ENCODE measurements at regions not wholly inside any gene's neighbourhood (a gene's known extent, or its start where the extent isn't known, plus 50 kb on each side); places are given as distances from the start of the nearest gene placed in this dataset.

- Mint-ChIP-seq H3K4me3 (no peak overlapping the region), H3K4me1 (ENCODE audit: low read depth) (peaks cover 6% of the 10 kb centered on the region), H3K27me3 (peaks cover 24% of the 10 kb centered on the region), H3K9me3 (no peaks in the 10 kb centered on the region), H3K36me3 (ENCODE audit: low read depth) (no peaks in the 10 kb centered on the region), H3K27ac (no peak overlapping the region)
- intact Hi-C loops (cut with micrococcal nuclease) = no loop called here
These were observed 90.3 kb downstream of the BARX1 start for GRCh38 chr9:93864840-93865239.

- intact Hi-C loops (cut with micrococcal nuclease) = no loop called here
These were observed 91.1 kb downstream of the BARX1 start for GRCh38 chr9:93864032-93864431.

GRCh38 chr9:93862877-93863545, 92.1 kb downstream of the BARX1 start:
- Mint-ChIP-seq H3K9me3 (no peaks in the 10 kb centered on the region), H3K27me3 (peaks cover 42% of the 10 kb centered on the region)

More at GRCh38 chr9:93864032-93864431, 91.1 kb downstream of the BARX1 start:
- peaks cover 32% of the 10 kb centered on the region for H3K27me3 Mint-ChIP-seq
- H3K27ac Mint-ChIP-seq = no peak overlapping the region
- no peaks in the 10 kb centered on the region for H3K9me3 Mint-ChIP-seq
- H3K4me3 Mint-ChIP-seq = no peak overlapping the region
- H3K36me3 Mint-ChIP-seq (ENCODE audit: low read depth) = no peaks in the 10 kb centered on the region
- H3K4me1 Mint-ChIP-seq (ENCODE audit: low read depth) = peaks cover 6% of the 10 kb centered on the region

GRCh38 chr9:93861736-93862358, 93.3 kb downstream of the BARX1 start:
- Mint-ChIP-seq H3K27me3 (peaks cover 50% of the 10 kb centered on the region), H3K36me3 (ENCODE audit: low read depth) (no peaks in the 10 kb centered on the region), H3K4me1 (ENCODE audit: low read depth) (peaks cover 6% of the 10 kb centered on the region), H3K4me3 (no peak overlapping the region), H3K9me3 (no peaks in the 10 kb centered on the region), H3K27ac (no peak overlapping the region)
- intact Hi-C loops (cut with micrococcal nuclease) = no loop called here

More at GRCh38 chr9:93862877-93863545, 92.1 kb downstream of the BARX1 start:
- Mint-ChIP-seq H3K4me1 (ENCODE audit: low read depth) (peaks cover 6% of the 10 kb centered on the region), H3K36me3 (ENCODE audit: low read depth) (no peaks in the 10 kb centered on the region), H3K27ac (no peak overlapping the region), H3K4me3 (no peak overlapping the region)
- intact Hi-C loops (cut with micrococcal nuclease) = no loop called here

- Mint-ChIP-seq H3K9me3 (no peaks in the 10 kb centered on the region), H3K27me3 (peaks cover 56% of the 10 kb centered on the region), H3K4me1 (ENCODE audit: low read depth) (peaks cover 6% of the 10 kb centered on the region), H3K36me3 (ENCODE audit: low read depth) (no peaks in the 10 kb centered on the region), H3K27ac (no peak overlapping the region), H3K4me3 (no peak overlapping the region)
- intact Hi-C loops (cut with micrococcal nuclease) = no loop called here
These were observed 94.2 kb downstream of the BARX1 start for GRCh38 chr9:93860694-93861658.

- H3K27me3 Mint-ChIP-seq = peaks cover 65% of the 10 kb centered on the region
- no peak overlapping the region for H3K4me3 Mint-ChIP-seq
- no peaks in the 10 kb centered on the region for H3K36me3 Mint-ChIP-seq (ENCODE audit: low read depth)
- H3K9me3 Mint-ChIP-seq = no peaks in the 10 kb centered on the region
- H3K4me1 Mint-ChIP-seq (ENCODE audit: low read depth) = peaks cover 6% of the 10 kb centered on the region
- no peak overlapping the region for H3K27ac Mint-ChIP-seq
- intact Hi-C loops (cut with micrococcal nuclease) = no loop called here
These were observed 95.5 kb downstream of the BARX1 start for GRCh38 chr9:93859431-93860215.

GRCh38 chr9:93857528-93857927, 97.6 kb downstream of the BARX1 start:
- intact Hi-C loops (cut with micrococcal nuclease) = no loop called here
- Mint-ChIP-seq H3K36me3 (ENCODE audit: low read depth) (no peaks in the 10 kb centered on the region), H3K9me3 (peaks cover 8% of the 10 kb centered on the region), H3K4me1 (ENCODE audit: low read depth) (peaks cover 6% of the 10 kb centered on the region), H3K27me3 (peaks cover 66% of the 10 kb centered on the region), H3K27ac (no peak overlapping the region), H3K4me3 (no peak overlapping the region)

GRCh38 chr9:93852728-93853127, 102.4 kb downstream of the BARX1 start:
- H3K27ac Mint-ChIP-seq = no peak overlapping the region
- intact Hi-C loops (cut with micrococcal nuclease) = no loop called here
- H3K9me3 Mint-ChIP-seq = peaks cover 8% of the 10 kb centered on the region
- no peaks in the 10 kb centered on the region for H3K4me1 Mint-ChIP-seq (ENCODE audit: low read depth)
- no peak overlapping the region for H3K4me3 Mint-ChIP-seq
- H3K27me3 Mint-ChIP-seq = peaks cover 33% of the 10 kb centered on the region
- no peaks in the 10 kb centered on the region for H3K36me3 Mint-ChIP-seq (ENCODE audit: low read depth)

GRCh38 chr9:93846349-93846748, 108.8 kb downstream of the BARX1 start:
- H3K9me3 Mint-ChIP-seq = no peaks in the 10 kb centered on the region
- no peak overlapping the region for H3K4me3 Mint-ChIP-seq
- no peaks in the 10 kb centered on the region for H3K4me1 Mint-ChIP-seq (ENCODE audit: low read depth)
- intact Hi-C loops (cut with micrococcal nuclease) = no loop called here
- no peak overlapping the region for H3K27ac Mint-ChIP-seq
- no peaks in the 10 kb centered on the region for H3K36me3 Mint-ChIP-seq (ENCODE audit: low read depth)
- H3K27me3 Mint-ChIP-seq = peaks cover 22% of the 10 kb centered on the region

- intact Hi-C loops (cut with micrococcal nuclease) = no loop called here
- Mint-ChIP-seq H3K27me3 (peaks cover 20% of the 10 kb centered on the region), H3K27ac (no peak overlapping the region), H3K36me3 (ENCODE audit: low read depth) (no peaks in the 10 kb centered on the region), H3K4me3 (no peak overlapping the region), H3K4me1 (ENCODE audit: low read depth) (no peaks in the 10 kb centered on the region), H3K9me3 (no peaks in the 10 kb centered on the region)
These were observed 111.8 kb downstream of the BARX1 start for GRCh38 chr9:93843396-93843795.

- Mint-ChIP-seq H3K9me3 (peaks cover 4% of the 10 kb centered on the region), H3K27ac (no peak overlapping the region), H3K4me3 (no peak overlapping the region), H3K36me3 (ENCODE audit: low read depth) (no peaks in the 10 kb centered on the region), H3K27me3 (peaks cover 40% of the 10 kb centered on the region), H3K4me1 (ENCODE audit: low read depth) (no peaks in the 10 kb centered on the region)
- intact Hi-C loops (cut with micrococcal nuclease) = no loop called here
These were observed 124.5 kb downstream of the BARX1 start for GRCh38 chr9:93830606-93831005.

GRCh38 chr9:93830012-93830596, 125.1 kb downstream of the BARX1 start:
- Mint-ChIP-seq H3K27ac (no peak overlapping the region), H3K27me3 (peaks cover 42% of the 10 kb centered on the region), H3K9me3 (no peaks in the 10 kb centered on the region), H3K4me3 (no peak overlapping the region), H3K36me3 (ENCODE audit: low read depth) (no peaks in the 10 kb centered on the region), H3K4me1 (ENCODE audit: low read depth) (no peaks in the 10 kb centered on the region)
- intact Hi-C loops (cut with micrococcal nuclease) = no loop called here

GRCh38 chr9:93829271-93830011, 125.7 kb downstream of the BARX1 start:
- H3K36me3 Mint-ChIP-seq (ENCODE audit: low read depth) = no peaks in the 10 kb centered on the region

More at GRCh38 chr9:93829271-93830011, 125.7 kb downstream of the BARX1 start:
- Mint-ChIP-seq H3K27me3 (peaks cover 48% of the 10 kb centered on the region), H3K27ac (no peak overlapping the region), H3K4me3 (no peak overlapping the region), H3K9me3 (no peaks in the 10 kb centered on the region), H3K4me1 (ENCODE audit: low read depth) (no peaks in the 10 kb centered on the region)
- intact Hi-C loops (cut with micrococcal nuclease) = no loop called here
